H1 (cell line): ENCODE measurements at regions not wholly inside any gene's neighbourhood (a gene's known extent, or its start where the extent isn't known, plus 50 kb on each side); places are given as distances from the start of the nearest gene placed in this dataset.

Experiments
- CTCF ChIA-PET: fragments of 300-600 bp; sonication (Branson Sonifier 250); formaldehyde crosslinking; loops from one replicate; lab custom pipeline; 2021; ENCODE audit not compliant: partially characterized antibody; lab: Charles Lee
- POLR2A ChIA-PET: fragments of 300-600 bp; sonication (Branson Sonifier 250); formaldehyde crosslinking; loops from one replicate; lab custom pipeline; 2021; ENCODE audit warnings: inconsistent platforms; ENCODE audit not compliant: partially characterized antibody; lab: Charles Lee
- DNase-seq, 2 experiments: peaks; one replicate each; pipeline versions ENCODE4 v3.0.0 to v3.0.0-alpha.2; 2010 to 2022; ENCODE audit warnings: low spot score in 2 of 2, low read depth in 1 of 2, mixed read lengths in 1 of 2
- FAIRE-seq: peaks from 2 replicates; lab custom pipeline; 2011; peaks lifted over from hg19 to GRCh38; lab: Jason Lieb, UNC
- H2AFZ ChIP-seq: 2 replicates; pipeline ENCODE4 v1.8.1; 2012; ENCODE audit warnings: low read length, inconsistent platforms
- H2AK5ac ChIP-seq: 2 replicates; pipeline ENCODE4 v1.6.1; 2013; ENCODE audit warnings: low read depth, low read length
- H2BK120ac ChIP-seq: replicated peaks from 2 replicates; pipeline ENCODE3; 2013; ENCODE audit warnings: low read depth, low read length, inconsistent platforms
- H2BK12ac ChIP-seq: 2 replicates; pipeline ENCODE4 v1.6.1; 2013; ENCODE audit warnings: low read depth, low read length
- H2BK15ac ChIP-seq: 2 replicates; pipeline ENCODE4 v1.6.1; 2013; ENCODE audit warnings: low read length
- H2BK20ac ChIP-seq: 2 replicates; pipeline ENCODE4 v1.6.1; 2013; ENCODE audit warnings: low read length
- H2BK5ac ChIP-seq: 2 replicates; pipeline ENCODE4 v1.6.1; 2013; ENCODE audit warnings: low read depth, low read length
- H3K14ac ChIP-seq: 2 replicates; pipeline ENCODE4 v1.6.1; 2013; ENCODE audit warnings: inconsistent platforms; ENCODE audit not compliant: insufficient read length
- H3K18ac ChIP-seq: 2 replicates; pipeline ENCODE4 v1.6.1; 2013; ENCODE audit warnings: low read length; ENCODE audit errors: extremely low read depth
- H3K23ac ChIP-seq: 2 replicates; pipeline ENCODE4 v1.6.1; 2013; ENCODE audit warnings: inconsistent platforms; ENCODE audit not compliant: insufficient read length
- H3K23me2 ChIP-seq: 2 replicates; pipeline ENCODE4 v1.6.1; 2013; ENCODE audit warnings: low read depth, low read length
- H3K27ac ChIP-seq: 2 replicates; pipeline ENCODE4 v1.6.1; 2011; ENCODE audit warnings: low read depth, low read length, inconsistent platforms
- H3K27me3 ChIP-seq, 4 experiments: replicated peaks in 1 of 4; 1 replicate in 1 of 4; 2 replicates in 3 of 4; pipeline versions ENCODE4 v1.6.1 to v1.8.1; 2011 to 2013; ENCODE audit warnings: low read length in 3 of 4, mild to moderate bottlenecking in 3 of 4, inconsistent platforms in 2 of 4, mixed read lengths in 2 of 4, moderate library complexity in 1 of 4; ENCODE audit not compliant: control insufficient read depth in 3 of 4, insufficient read depth in 3 of 4; ENCODE audit errors: extremely low read depth in 1 of 4
- H3K36me3 ChIP-seq, 4 experiments: 2 replicates each; pipeline versions ENCODE4 v1.6.1 to v1.8.1; 2011 to 2013; ENCODE audit warnings: mild to moderate bottlenecking in 4 of 4, low read length in 3 of 4, moderate library complexity in 2 of 4, control low read depth in 1 of 4, inconsistent platforms in 1 of 4; ENCODE audit not compliant: insufficient read depth in 4 of 4, control insufficient read depth in 2 of 4
- H3K4ac ChIP-seq: replicated peaks from 2 replicates; pipeline ENCODE3; 2013; ENCODE audit warnings: low read length, low read depth, mixed read lengths, inconsistent platforms; ENCODE audit not compliant: insufficient read length
- H3K4me1 ChIP-seq, 4 experiments: replicated peaks in 1 of 4; 1 replicate in 1 of 4; 2 replicates in 3 of 4; pipeline versions ENCODE4 v1.6.1 to v1.8.1; 2011 to 2013; ENCODE audit warnings: low read length in 3 of 4, inconsistent platforms in 2 of 4, mixed read lengths in 1 of 4; ENCODE audit not compliant: insufficient read depth in 4 of 4, control insufficient read depth in 3 of 4
- H3K4me2 ChIP-seq, 2 experiments: 2 replicates each; pipeline versions ENCODE4 v1.6.1 to v1.8.1; 2011 to 2013; ENCODE audit warnings: low read depth in 2 of 2, low read length in 2 of 2, control low read depth in 1 of 2, inconsistent platforms in 1 of 2, mild to moderate bottlenecking in 1 of 2; ENCODE audit not compliant: insufficient read depth in 1 of 2
- H3K4me3 ChIP-seq, 4 experiments: fragments of 200-600, 300-600 bp in 1 of 4; sonication (generic), shearing (Covaris generic), sonication (Bioruptor Twin) in 1 of 4; 2 replicates each; pipeline versions ENCODE4 v1.5.1 to v1.8.1; 2011 to 2016; ENCODE audit warnings: low read length in 4 of 4, low read depth in 3 of 4, control low read depth in 2 of 4, inconsistent platforms in 2 of 4, mild to moderate bottlenecking in 2 of 4, mixed read lengths in 1 of 4, moderate library complexity in 1 of 4; ENCODE audit not compliant: insufficient read depth in 2 of 4; ENCODE audit errors: extremely low read depth in 1 of 4
- H3K56ac ChIP-seq: replicated peaks from 2 replicates; pipeline ENCODE3; 2013; ENCODE audit warnings: low read depth, mild to moderate bottlenecking, mixed read lengths, low read length, inconsistent platforms; ENCODE audit not compliant: insufficient read length
- H3K79me1 ChIP-seq: 2 replicates; pipeline ENCODE4 v1.6.1; 2013; ENCODE audit warnings: low read depth, low read length, control low read depth
- H3K79me2 ChIP-seq, 2 experiments: 2 replicates each; pipeline versions ENCODE4 v1.6.1 to v1.8.1; 2012 to 2013; ENCODE audit warnings: low read length in 2 of 2, mild to moderate bottlenecking in 2 of 2, inconsistent platforms in 1 of 2; ENCODE audit not compliant: insufficient read depth in 2 of 2, control insufficient read depth in 1 of 2
- H3K9ac ChIP-seq, 4 experiments: replicated peaks in 1 of 4; 1 replicate in 1 of 4; 2 replicates in 3 of 4; pipeline versions ENCODE4 v1.6.1 to v1.8.1; 2011 to 2013; ENCODE audit warnings: low read depth in 3 of 4, low read length in 3 of 4, control low read depth in 2 of 4, mild to moderate bottlenecking in 2 of 4, moderate library complexity in 2 of 4, inconsistent platforms in 1 of 4; ENCODE audit errors: extremely low read depth in 1 of 4
- H3K9me3 ChIP-seq, 2 experiments: 2 replicates each; pipeline versions ENCODE4 v1.6.1 to v1.8.1; 2012 to 2013; ENCODE audit warnings: mild to moderate bottlenecking in 2 of 2, moderate library complexity in 2 of 2, control low read depth in 1 of 2, inconsistent platforms in 1 of 2, low read depth in 1 of 2, low read length in 1 of 2, mixed read lengths in 1 of 2; ENCODE audit not compliant: insufficient read depth in 2 of 2
- H4K20me1 ChIP-seq, 2 experiments: replicated peaks in 1 of 2; 2 replicates each; pipeline versions ENCODE3 to v1.8.1; 2011 to 2013; ENCODE audit warnings: inconsistent platforms in 2 of 2, low read length in 2 of 2, mild to moderate bottlenecking in 1 of 2; ENCODE audit not compliant: insufficient read depth in 2 of 2, control insufficient read depth in 1 of 2
- H4K5ac ChIP-seq: 2 replicates; pipeline ENCODE4 v1.6.1; 2013; ENCODE audit warnings: low read length, low read depth, mixed read lengths, inconsistent platforms; ENCODE audit not compliant: insufficient read length
- H4K8ac ChIP-seq: 2 replicates; pipeline ENCODE4 v1.8.0; 2013; ENCODE audit warnings: mild to moderate bottlenecking, moderate library complexity, low read length, inconsistent platforms; ENCODE audit not compliant: insufficient read depth; ENCODE audit errors: extremely low read depth
- H4K91ac ChIP-seq: replicated peaks from 2 replicates; pipeline ENCODE3; 2013; ENCODE audit warnings: low read length, mixed read lengths, inconsistent platforms; ENCODE audit not compliant: insufficient read length
- CBX8 ChIP-seq: fragments of 300-800, 300-1000 bp; sonication (generic); IDR thresholded peaks from 2 replicates; pipeline ENCODE4 v1.7.1; 2016; ENCODE audit warnings: low read depth, low read length, borderline replicate concordance
- CREB1 ChIP-seq: IDR thresholded peaks from 2 replicates; pipeline ENCODE4 v1.6.1; 2012; ENCODE audit warnings: inconsistent platforms
- EP300 ChIP-seq, 2 experiments: IDR thresholded peaks; 1 replicate in 1 of 2; 2 replicates in 1 of 2; pipeline ENCODE4 v1.6.1; 2011 to 2012; ENCODE audit warnings: low read depth in 2 of 2, low read length in 2 of 2, mild to moderate bottlenecking in 2 of 2, borderline replicate concordance in 1 of 2, inconsistent platforms in 1 of 2, moderate library complexity in 1 of 2
- GABPA ChIP-seq: IDR thresholded peaks from 2 replicates; pipeline ENCODE4 v1.6.1; 2011; ENCODE audit warnings: mild to moderate bottlenecking, low read length, moderate library complexity, borderline replicate concordance; ENCODE audit not compliant: insufficient read depth
- GTF2F1 ChIP-seq: IDR thresholded peaks from 2 replicates; pipeline ENCODE4 v1.6.1; 2012; ENCODE audit warnings: low read depth, low read length, improper control_type of control experiment, borderline replicate concordance
- PHF8 ChIP-seq: fragments of 200-600 bp; sonication (generic); conservative IDR thresholded peaks from 2 replicates; pipeline ENCODE4 v1.7.1; 2012; ENCODE audit warnings: low read depth, mild to moderate bottlenecking, inconsistent platforms, low read length, moderate library complexity
- RAD21 ChIP-seq, 2 experiments: IDR thresholded peaks in 1 of 2; conservative IDR thresholded peaks in 1 of 2; 2 replicates each; pipeline ENCODE4 v1.6.1; 2011; ENCODE audit warnings: low read depth in 2 of 2, low read length in 2 of 2, improper control_type of control experiment in 1 of 2, inconsistent platforms in 1 of 2, mild to moderate bottlenecking in 1 of 2, moderate library complexity in 1 of 2
- SAP30 ChIP-seq: fragments of 300-600 bp; sonication (generic); IDR thresholded peaks from 2 replicates; pipeline ENCODE4 v1.7.1; 2012; ENCODE audit warnings: low read length, moderate library complexity, mild to moderate bottlenecking, inconsistent platforms; ENCODE audit not compliant: insufficient read depth, insufficient replicate concordance
- TCF12 ChIP-seq: IDR thresholded peaks from 2 replicates; pipeline ENCODE4 v1.6.1; 2011; ENCODE audit warnings: low read depth, mild to moderate bottlenecking, low read length
- WGBS, 2 experiments: shearing (Covaris generic) in 1 of 2; methylation state at CpG; one replicate each; pipeline versions ENCODE4 v1.1.6 to v1.1.7; 2013 to 2015; ENCODE audit warnings: low lambda C conversion rate in 2 of 2, mixed read lengths in 2 of 2, inconsistent platforms in 1 of 2, low coverage in 1 of 2, missing lambda C conversion rate in 1 of 2; ENCODE audit not compliant: insufficient replicate concordance in 2 of 2, insufficient coverage in 1 of 2, insufficient read length in 1 of 2; ENCODE audit errors: extremely low coverage in 1 of 2, missing lambda C conversion rate in 1 of 2; 5-methylcytosine and 5-hydroxymethylcytosine counted together
- TF ChIP-seq, protein P1 (sequence below): IDR thresholded peaks from 2 replicates; pipeline ENCODE4 v1.6.1; 2011; ENCODE audit warnings: low read length, improper control_type of control experiment
- TF ChIP-seq, protein P2 (sequence below): IDR thresholded peaks from 2 replicates; pipeline ENCODE4 v1.6.1; 2012; ENCODE audit warnings: inconsistent platforms

DNA sequence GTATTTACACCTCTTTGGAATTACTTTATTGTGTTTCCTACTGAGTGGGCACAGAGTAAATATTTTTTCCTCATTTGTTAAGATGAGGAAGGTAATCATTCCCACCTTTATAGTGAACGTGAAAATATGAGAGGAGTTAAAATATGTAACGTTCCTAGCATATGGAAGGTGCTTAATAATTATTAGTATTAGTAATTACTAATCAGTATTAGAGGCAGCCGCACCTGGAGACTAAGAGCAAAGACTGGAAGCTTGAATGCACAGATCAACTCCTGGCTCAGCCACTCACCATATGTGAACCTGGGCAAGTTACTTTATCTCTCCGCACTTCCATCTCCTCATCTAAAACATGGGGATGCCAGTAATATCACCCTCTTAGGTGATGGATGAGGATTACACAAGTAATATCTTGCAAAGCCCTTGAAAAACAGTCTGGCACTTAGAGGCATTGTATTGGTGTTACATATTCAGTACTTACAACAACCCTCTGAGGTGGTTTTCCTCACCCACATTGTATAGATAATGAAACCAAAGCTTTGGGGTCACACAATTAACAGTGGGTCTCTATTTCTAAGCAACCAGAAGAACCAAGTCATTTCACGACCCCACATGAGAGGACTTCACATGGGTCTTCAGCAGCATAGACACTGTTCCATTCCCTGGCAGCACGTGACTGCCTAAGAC is 100.3 kb upstream of the KCTD1 start:
- Histone ChIP-seq H3K23ac (no peak overlapping the region), H2BK15ac (no peak overlapping the region), H3K27ac (no peak overlapping the region), H3K4me2 (no peak overlapping the region), H4K91ac (no peak overlapping the region), H3K27me3 (peaks cover 0 to 4% (median 0%) of the 10 kb centered on the region in 4 experiments; a peak in 4 of 7 replicates), H4K5ac (no peak overlapping the region), H4K8ac (no peak overlapping the region), H3K4me3 (no peak overlapping the region), H2BK12ac (no peak overlapping the region), H2BK20ac (no peak overlapping the region), H3K36me3 (no peaks in the 10 kb centered on the region), H3K14ac (no peak overlapping the region), H3K79me1 (no peaks in the 10 kb centered on the region), H2BK5ac (no peak overlapping the region), H4K20me1 (peaks cover 0 to 1% of the 10 kb centered on the region in 2 experiments), H3K9me3 (no peaks in the 10 kb centered on the region), H3K4ac (no peak overlapping the region), H3K4me1 (peaks cover 0 to 10% (median under 1%) of the 10 kb centered on the region in 4 experiments; a peak in 2 of 7 replicates), H2AK5ac (no peak overlapping the region), H3K23me2 (0 out of 2 replicates have a peak, but pooled peaks cover 1% of the 10 kb centered on the region), H3K18ac (no peak overlapping the region), H3K79me2 (no peaks in the 10 kb centered on the region), H3K56ac (no peak overlapping the region), H3K9ac (no peak overlapping the region), H2AFZ (no peak overlapping the region), H2BK120ac (no peak overlapping the region)
- ChIA-PET POLR2A (no interaction called here), CTCF (interaction anchor here (0.6 to 2.7 kb wide), 14 partner anchors 9 to 316 kb away, joined by 3 to 17 read pairs (median 3); no protein-coding TSS in a partner anchor)
- FAIRE-seq = no peak
- 90% methylated on average over 6 of the region's 6 CpGs; no CpG with 5 or more reads in 1 of the 2 experiments for WGBS, 2 experiments
- no peak for DNase-seq
- no peak for TF ChIP-seq PHF8
- no peak for TF ChIP-seq CREB1
- no peak for TF ChIP-seq SAP30
- no peak for TF ChIP-seq GABPA
- no peak for TF ChIP-seq CBX8
- TF ChIP-seq EP300 (IDR thresholded peaks at IDR 0.05; ENCODE audit: borderline replicate concordance in 1 of 2, low read depth in 2 of 2, low read length in 2 of 2) = no peak
- TF ChIP-seq TCF12 = no peak
- TF ChIP-seq, protein P1, sequence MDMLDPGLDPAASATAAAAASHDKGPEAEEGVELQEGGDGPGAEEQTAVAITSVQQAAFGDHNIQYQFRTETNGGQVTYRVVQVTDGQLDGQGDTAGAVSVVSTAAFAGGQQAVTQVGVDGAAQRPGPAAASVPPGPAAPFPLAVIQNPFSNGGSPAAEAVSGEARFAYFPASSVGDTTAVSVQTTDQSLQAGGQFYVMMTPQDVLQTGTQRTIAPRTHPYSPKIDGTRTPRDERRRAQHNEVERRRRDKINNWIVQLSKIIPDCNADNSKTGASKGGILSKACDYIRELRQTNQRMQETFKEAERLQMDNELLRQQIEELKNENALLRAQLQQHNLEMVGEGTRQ = no peak
- TF ChIP-seq, protein P2, sequence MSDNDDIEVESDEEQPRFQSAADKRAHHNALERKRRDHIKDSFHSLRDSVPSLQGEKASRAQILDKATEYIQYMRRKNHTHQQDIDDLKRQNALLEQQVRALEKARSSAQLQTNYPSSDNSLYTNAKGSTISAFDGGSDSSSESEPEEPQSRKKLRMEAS = no peak
- TF ChIP-seq GTF2F1 = no peak
- TF ChIP-seq RAD21 (IDR thresholded peaks at IDR 0.05 in 1 of 2, conservative IDR thresholded peaks at IDR 0.05 in 1 of 2; ENCODE audit: low read depth in 2 of 2, low read length in 2 of 2) = no peak
